Ishikawa (cell line): ENCODE measurements at regions not wholly inside any gene's neighbourhood (a gene's known extent, or its start where the extent isn't known, plus 50 kb on each side); places are given as distances from the start of the nearest gene placed in this dataset.

Experiments
- CEBPB ChIP-seq: IDR thresholded peaks from 2 replicates; pipeline ENCODE4 v1.6.1; 2012
- CREB1 ChIP-seq: IDR thresholded peaks from 2 replicates; pipeline ENCODE4 v1.6.1; 2012; ENCODE audit warnings: low read depth
- EGR1 ChIP-seq: IDR thresholded peaks from 2 replicates; pipeline ENCODE4 v1.6.1; 2012
- EP300 ChIP-seq: IDR thresholded peaks from 2 replicates; pipeline ENCODE4 v1.6.1; 2012; ENCODE audit warnings: borderline replicate concordance
- FOXM1 ChIP-seq: IDR thresholded peaks from 2 replicates; pipeline ENCODE4 v1.6.1; 2012; ENCODE audit warnings: low read depth, borderline replicate concordance
- MAX ChIP-seq: IDR thresholded peaks from 2 replicates; pipeline ENCODE4 v1.6.1; 2012
- NFIC ChIP-seq: IDR thresholded peaks from 2 replicates; pipeline ENCODE4 v1.6.1; 2012
- RAD21 ChIP-seq: IDR thresholded peaks from 2 replicates; pipeline ENCODE4 v1.6.1; 2012; ENCODE audit warnings: low read depth
- REST ChIP-seq: IDR thresholded peaks from 2 replicates; pipeline ENCODE4 v1.6.1; 2012; ENCODE audit warnings: low read depth, mild to moderate bottlenecking
- TAF1 ChIP-seq: IDR thresholded peaks from 2 replicates; pipeline ENCODE4 v1.6.1; 2012; ENCODE audit warnings: low read depth, mild to moderate bottlenecking
- TCF12 ChIP-seq: IDR thresholded peaks from 2 replicates; pipeline ENCODE4 v1.6.1; 2012; ENCODE audit warnings: low read depth
- TEAD4 ChIP-seq: IDR thresholded peaks from 2 replicates; pipeline ENCODE4 v1.6.1; 2012
- USF1 ChIP-seq: IDR thresholded peaks from 2 replicates; pipeline ENCODE4 v1.6.1; 2012
- YY1 ChIP-seq: IDR thresholded peaks from 2 replicates; pipeline ENCODE4 v1.6.1; 2012; ENCODE audit warnings: low read depth
- ZBTB7A ChIP-seq: IDR thresholded peaks from 2 replicates; pipeline ENCODE4 v1.6.1; 2012; ENCODE audit warnings: low read depth

- TF ChIP-seq TEAD4 (no peak), EGR1 (no peak), RAD21 (no peak)
Measured at GRCh38 chr14:96699666-96700065, 97.5 kb upstream of the VRK1 start.

GRCh38 chr14:96702831-96703230 is 94.4 kb upstream of the VRK1 start:
- no peak for TF ChIP-seq YY1
- TF ChIP-seq EGR1: no peak
- no peak for TF ChIP-seq EP300
- TF ChIP-seq REST: no peak
- TF ChIP-seq ZBTB7A: no peak
- TF ChIP-seq FOXM1: no peak
- TF ChIP-seq CREB1: no peak
- TF ChIP-seq RAD21: no peak
- no peak for TF ChIP-seq TEAD4
- TF ChIP-seq MAX: no peak
- no peak for TF ChIP-seq TAF1
- TF ChIP-seq NFIC: no peak
- TF ChIP-seq USF1: no peak
- TF ChIP-seq TCF12: no peak
- no peak for TF ChIP-seq CEBPB

- TF ChIP-seq MAX (no peak), TCF12 (no peak), RAD21 (no peak), YY1 (no peak), CREB1 (no peak), TAF1 (no peak), NFIC (no peak), REST (no peak), USF1 (no peak), FOXM1 (no peak), TEAD4 (no peak), EP300 (no peak), ZBTB7A (no peak), EGR1 (no peak), CEBPB (no peak)
Measured at GRCh38 chr14:96705422-96706092, 91.6 kb upstream of the VRK1 start.

- TF ChIP-seq RAD21 (no peak), EGR1 (no peak), CEBPB (no peak), EP300 (no peak), USF1 (no peak), TAF1 (no peak), MAX (no peak), REST (no peak), TCF12 (no peak), FOXM1 (no peak), CREB1 (no peak), ZBTB7A (no peak)
Measured at GRCh38 chr14:96706893-96707292, 90.3 kb upstream of the VRK1 start.
